Retinal pigment epithelial cell (primary cell): ENCODE measurements at regions not wholly inside any gene's neighbourhood (a gene's known extent, or its start where the extent isn't known, plus 50 kb on each side); places are given as distances from the start of the nearest gene placed in this dataset.
"Not testable (repeated sequence)": the region's sequence is repeated elsewhere in the genome, so short reads cannot be mapped to it uniquely, and the experiment has no call there.

Experiments
- DNase-seq: peaks from one replicate; pipeline ENCODE4 v3.0.0-alpha.2; 2010; ENCODE audit warnings: low read depth
- H3K4me3 ChIP-seq: 2 replicates; pipeline ENCODE4 v1.5.1; 2011; ENCODE audit warnings: mild to moderate bottlenecking, low read length, control low read depth, moderate library complexity
- TF ChIP-seq, protein P1 (sequence below): conservative IDR thresholded peaks from 2 replicates; pipeline ENCODE4 v1.5.1; 2011; ENCODE audit warnings: low read depth, low read length, control low read depth, inconsistent platforms

GRCh38 chr17:34076743-34077631 lies 178.1 kb upstream of the CCL2 start:
- no peak overlapping the region for H3K4me3 ChIP-seq
- no peak for DNase-seq
- TF ChIP-seq, protein P1, sequence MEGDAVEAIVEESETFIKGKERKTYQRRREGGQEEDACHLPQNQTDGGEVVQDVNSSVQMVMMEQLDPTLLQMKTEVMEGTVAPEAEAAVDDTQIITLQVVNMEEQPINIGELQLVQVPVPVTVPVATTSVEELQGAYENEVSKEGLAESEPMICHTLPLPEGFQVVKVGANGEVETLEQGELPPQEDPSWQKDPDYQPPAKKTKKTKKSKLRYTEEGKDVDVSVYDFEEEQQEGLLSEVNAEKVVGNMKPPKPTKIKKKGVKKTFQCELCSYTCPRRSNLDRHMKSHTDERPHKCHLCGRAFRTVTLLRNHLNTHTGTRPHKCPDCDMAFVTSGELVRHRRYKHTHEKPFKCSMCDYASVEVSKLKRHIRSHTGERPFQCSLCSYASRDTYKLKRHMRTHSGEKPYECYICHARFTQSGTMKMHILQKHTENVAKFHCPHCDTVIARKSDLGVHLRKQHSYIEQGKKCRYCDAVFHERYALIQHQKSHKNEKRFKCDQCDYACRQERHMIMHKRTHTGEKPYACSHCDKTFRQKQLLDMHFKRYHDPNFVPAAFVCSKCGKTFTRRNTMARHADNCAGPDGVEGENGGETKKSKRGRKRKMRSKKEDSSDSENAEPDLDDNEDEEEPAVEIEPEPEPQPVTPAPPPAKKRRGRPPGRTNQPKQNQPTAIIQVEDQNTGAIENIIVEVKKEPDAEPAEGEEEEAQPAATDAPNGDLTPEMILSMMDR = no peak

DNA sequence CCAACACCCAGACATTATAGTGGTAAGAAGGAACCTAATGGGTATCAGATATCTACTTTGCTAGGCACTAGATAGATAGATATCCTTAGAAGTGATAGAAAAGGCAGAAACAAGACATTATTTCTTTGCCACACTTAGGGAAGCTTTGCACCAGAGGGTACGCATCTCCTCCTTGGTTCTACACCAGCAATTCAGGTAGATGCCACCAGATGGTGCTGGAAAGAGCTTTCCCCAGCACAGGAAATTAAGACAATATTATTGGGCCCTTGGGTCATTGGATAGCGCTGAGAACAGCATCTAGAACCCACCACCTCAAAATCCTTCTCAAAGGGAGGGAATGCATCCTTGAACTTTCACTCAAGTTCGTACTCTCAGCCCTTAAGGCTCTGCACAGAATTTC lies 173.8 kb upstream of the CCL2 start:
- DNase-seq = no peak
- TF ChIP-seq, protein P1 = peak; percentile 44
- no peak overlapping the region for H3K4me3 ChIP-seq

DNA sequence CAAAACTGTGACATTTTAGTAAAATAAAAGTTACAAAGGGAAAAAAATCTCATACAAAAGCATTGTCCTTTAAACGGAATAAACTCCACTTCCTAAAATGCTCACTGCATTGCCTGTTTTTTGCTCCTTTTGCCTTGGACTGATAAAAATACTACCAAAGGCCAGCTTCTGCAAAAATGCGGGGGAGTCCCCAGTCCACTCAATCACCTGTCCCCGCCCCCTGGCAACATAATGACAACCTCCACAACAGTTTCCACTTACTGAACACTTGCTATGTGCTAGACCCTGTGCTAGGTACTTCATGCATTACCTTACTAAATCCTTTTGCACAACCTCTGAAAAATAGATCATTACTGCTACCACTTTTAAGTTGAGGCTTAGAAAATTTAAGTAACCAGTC lies 172.7 kb upstream of the CCL2 start:
- DNase-seq = no peak
- TF ChIP-seq, protein P1 = no peak
- no peak overlapping the region for H3K4me3 ChIP-seq

- H3K4me3 ChIP-seq, DNase-seq: not testable (repeated sequence)
Measured at GRCh38 chr17:34089042-34089441, 166.0 kb upstream of the CCL2 start.

GRCh38 chr17:34090593-34090992 lies 164.5 kb upstream of the CCL2 start:
- no peak for DNase-seq
- H3K4me3 ChIP-seq = no peak overlapping the region
- TF ChIP-seq, protein P1 = no peak

- DNase-seq = no peak
- TF ChIP-seq, protein P1 = no peak
Measured at GRCh38 chr17:34091975-34092374, 163.1 kb upstream of the CCL2 start.

GRCh38 chr17:34095106-34095505 lies 160.0 kb upstream of the CCL2 start:
- DNase-seq = no peak
- TF ChIP-seq, protein P1 = no peak
- no peak overlapping the region for H3K4me3 ChIP-seq

More at GRCh38 chr17:34091975-34092374, 163.1 kb upstream of the CCL2 start:
- no peak overlapping the region for H3K4me3 ChIP-seq
